ENCODE measurements at regions not wholly inside any gene's neighbourhood (a gene's known extent, or its start where the extent isn't known, plus 50 kb on each side); places are given as distances from the start of the nearest gene placed in this dataset.

DNA sequence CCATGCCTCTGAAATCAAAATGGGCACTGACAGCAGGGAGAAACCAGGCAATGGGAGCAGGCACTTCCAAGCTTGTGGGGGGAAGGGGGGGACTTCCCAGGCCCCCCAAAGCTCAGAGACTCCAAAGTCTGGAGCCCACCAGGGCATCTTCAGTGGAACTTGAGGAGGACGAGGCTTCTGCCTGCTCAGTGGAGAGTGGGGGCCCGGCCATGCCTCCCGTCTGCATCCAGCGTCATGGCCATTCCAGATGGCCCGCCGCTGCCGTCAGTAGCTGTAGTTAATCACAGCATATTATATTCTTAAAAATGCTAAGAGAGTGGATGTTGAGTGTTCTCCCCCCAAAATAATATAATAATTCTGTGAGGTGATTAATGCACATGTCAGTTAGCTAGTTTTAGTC lies 315.2 kb downstream of the KCNJ2 start:
- no peaks in the 10 kb centered on the region for H3K9me1 ChIP-seq (ENCODE audit: control insufficient read depth, extremely low read depth, insufficient read depth, low read length)
- no peak overlapping the region for H3K4me3 ChIP-seq (ENCODE audit: control insufficient read depth in 2 of 3, extremely low read depth in 1 of 3, insufficient read depth in 2 of 3, low read depth in 1 of 3, low read length in 3 of 3)
- H3K36me3 ChIP-seq (ENCODE audit: control insufficient read depth in 2 of 2, extremely low read depth in 1 of 2, insufficient read depth in 2 of 2, low read length in 2 of 2), result no peaks in the 10 kb centered on the region
- no peaks in the 10 kb centered on the region for H3K9me3 ChIP-seq (ENCODE audit: control insufficient read depth, low read depth, low read length)
- DNase-seq (ENCODE audit: low read depth, low spot score) (no peak), FAIRE-seq (no peak)
- no peaks in the 10 kb centered on the region for H4K20me1 ChIP-seq (ENCODE audit: control insufficient read depth, extremely low read depth, insufficient read depth, low read length)
- H3K27ac ChIP-seq (ENCODE audit: control insufficient read depth, insufficient read depth, low read length), result no peak overlapping the region
- H3K27me3 ChIP-seq (ENCODE audit: control insufficient read depth, extremely low read depth, insufficient read depth, low read length), result no peaks in the 10 kb centered on the region
- H3K79me2 ChIP-seq (ENCODE audit: control insufficient read depth, insufficient read depth, low read length), result no peaks in the 10 kb centered on the region
- TF ChIP-seq, protein P1, sequence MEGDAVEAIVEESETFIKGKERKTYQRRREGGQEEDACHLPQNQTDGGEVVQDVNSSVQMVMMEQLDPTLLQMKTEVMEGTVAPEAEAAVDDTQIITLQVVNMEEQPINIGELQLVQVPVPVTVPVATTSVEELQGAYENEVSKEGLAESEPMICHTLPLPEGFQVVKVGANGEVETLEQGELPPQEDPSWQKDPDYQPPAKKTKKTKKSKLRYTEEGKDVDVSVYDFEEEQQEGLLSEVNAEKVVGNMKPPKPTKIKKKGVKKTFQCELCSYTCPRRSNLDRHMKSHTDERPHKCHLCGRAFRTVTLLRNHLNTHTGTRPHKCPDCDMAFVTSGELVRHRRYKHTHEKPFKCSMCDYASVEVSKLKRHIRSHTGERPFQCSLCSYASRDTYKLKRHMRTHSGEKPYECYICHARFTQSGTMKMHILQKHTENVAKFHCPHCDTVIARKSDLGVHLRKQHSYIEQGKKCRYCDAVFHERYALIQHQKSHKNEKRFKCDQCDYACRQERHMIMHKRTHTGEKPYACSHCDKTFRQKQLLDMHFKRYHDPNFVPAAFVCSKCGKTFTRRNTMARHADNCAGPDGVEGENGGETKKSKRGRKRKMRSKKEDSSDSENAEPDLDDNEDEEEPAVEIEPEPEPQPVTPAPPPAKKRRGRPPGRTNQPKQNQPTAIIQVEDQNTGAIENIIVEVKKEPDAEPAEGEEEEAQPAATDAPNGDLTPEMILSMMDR (optimal IDR thresholded peaks at IDR 0.05 in 1 of 3, IDR thresholded peaks at IDR 0.05 in 1 of 3, conservative IDR thresholded peaks at IDR 0.05 in 1 of 3; ENCODE audit: extremely low read depth in 1 of 3, insufficient read depth in 2 of 3, low read length in 3 of 3), result no peak
- no peak for TF ChIP-seq EZH2 (IDR thresholded peaks at IDR 0.05; ENCODE audit: low read length)
- H3K4me1 ChIP-seq (ENCODE audit: control insufficient read depth, extremely low read depth, insufficient read depth, low read length), result no peaks in the 10 kb centered on the region
- dilution Hi-C loops (cut with MboI; ENCODE audit: extremely low pct_ligation_motif_present, low sequenced_read_pairs), result no loop called here
- H3K4me2 ChIP-seq (ENCODE audit: control insufficient read depth, extremely low read depth, insufficient read depth, low read depth, low read length), result no peak overlapping the region
- H3K9ac ChIP-seq (ENCODE audit: control insufficient read depth, extremely low read depth, insufficient read depth, low read length), result no peak overlapping the region
- no peak overlapping the region for H2AFZ ChIP-seq (ENCODE audit: control insufficient read depth, low read length)

DNA sequence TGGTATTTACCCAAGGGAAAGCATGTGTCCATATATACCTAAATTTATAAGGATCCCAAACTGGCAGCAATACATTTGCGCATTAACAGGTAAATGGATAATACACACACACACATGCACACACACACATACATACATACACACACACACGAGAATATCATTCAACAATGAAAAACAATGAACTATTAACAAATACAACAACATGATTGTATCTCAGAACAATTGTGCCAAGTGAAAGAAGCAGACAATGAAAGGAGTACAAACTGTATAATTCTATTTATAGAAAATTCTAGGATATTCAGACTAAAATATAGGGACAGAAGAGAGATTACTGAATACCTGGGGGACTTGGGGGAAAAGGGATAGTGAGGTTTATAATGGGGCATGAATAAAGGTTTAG lies 323.0 kb downstream of the KCNJ2 start:
- Histone ChIP-seq H3K4me3 (ENCODE audit: control insufficient read depth in 2 of 3, extremely low read depth in 1 of 3, insufficient read depth in 2 of 3, low read depth in 1 of 3, low read length in 3 of 3) (no peak overlapping the region), H3K27me3 (ENCODE audit: control insufficient read depth, extremely low read depth, insufficient read depth, low read length) (no peaks in the 10 kb centered on the region), H3K4me1 (ENCODE audit: control insufficient read depth, extremely low read depth, insufficient read depth, low read length) (no peaks in the 10 kb centered on the region), H3K9me3 (ENCODE audit: control insufficient read depth, low read depth, low read length) (no peaks in the 10 kb centered on the region), H3K36me3 (ENCODE audit: control insufficient read depth in 2 of 2, extremely low read depth in 1 of 2, insufficient read depth in 2 of 2, low read length in 2 of 2) (no peaks in the 10 kb centered on the region), H3K9me1 (ENCODE audit: control insufficient read depth, extremely low read depth, insufficient read depth, low read length) (no peaks in the 10 kb centered on the region), H3K9ac (ENCODE audit: control insufficient read depth, extremely low read depth, insufficient read depth, low read length) (no peak overlapping the region), H4K20me1 (ENCODE audit: control insufficient read depth, extremely low read depth, insufficient read depth, low read length) (no peaks in the 10 kb centered on the region), H3K27ac (ENCODE audit: control insufficient read depth, insufficient read depth, low read length) (no peak overlapping the region), H3K79me2 (ENCODE audit: control insufficient read depth, insufficient read depth, low read length) (no peaks in the 10 kb centered on the region), H3K4me2 (ENCODE audit: control insufficient read depth, extremely low read depth, insufficient read depth, low read depth, low read length) (no peak overlapping the region), H2AFZ (ENCODE audit: control insufficient read depth, low read length) (no peak overlapping the region)
- no peak for TF ChIP-seq EZH2 (IDR thresholded peaks at IDR 0.05; ENCODE audit: low read length)
- TF ChIP-seq, protein P1 (optimal IDR thresholded peaks at IDR 0.05 in 1 of 3, IDR thresholded peaks at IDR 0.05 in 1 of 3, conservative IDR thresholded peaks at IDR 0.05 in 1 of 3; ENCODE audit: extremely low read depth in 1 of 3, insufficient read depth in 2 of 3, low read length in 3 of 3), result no peak
- no peak for FAIRE-seq
- dilution Hi-C loops (cut with MboI; ENCODE audit: extremely low pct_ligation_motif_present, low sequenced_read_pairs), result no loop called here
- no peak for DNase-seq (ENCODE audit: low read depth, low spot score)

Data from keratinocyte (primary cell).